Endothelial cell (in vitro differentiated cells): ENCODE measurements at regions not wholly inside any gene's neighbourhood (a gene's known extent, or its start where the extent isn't known, plus 50 kb on each side); places are given as distances from the start of the nearest gene placed in this dataset.

Experiments
- DNase-seq: peaks from one replicate; pipeline ENCODE4 v3.0.0; 2021; ENCODE audit warnings: low spot score
- H3K27ac Mint-ChIP-seq: one replicate; pipeline ENCODE4 v1.8.0; 2021; ENCODE audit warnings: mixed read lengths, inconsistent platforms; ENCODE audit not compliant: unreplicated experiment
- H3K27me3 Mint-ChIP-seq: one replicate; pipeline ENCODE4 v1.8.0; 2021; ENCODE audit warnings: mild to moderate bottlenecking, moderate library complexity, mixed read lengths, inconsistent platforms; ENCODE audit not compliant: unreplicated experiment
- H3K36me3 Mint-ChIP-seq: one replicate; pipeline ENCODE4 v1.8.0; 2021; ENCODE audit warnings: mild to moderate bottlenecking, low read depth, mixed read lengths, inconsistent platforms; ENCODE audit not compliant: unreplicated experiment
- H3K4me1 Mint-ChIP-seq: one replicate; pipeline ENCODE4 v1.8.0; 2021; ENCODE audit warnings: mild to moderate bottlenecking, mixed read lengths, inconsistent platforms; ENCODE audit not compliant: unreplicated experiment
- H3K4me3 Mint-ChIP-seq: one replicate; pipeline ENCODE4 v1.8.0; 2021; ENCODE audit warnings: mild to moderate bottlenecking, mixed read lengths, inconsistent platforms; ENCODE audit not compliant: unreplicated experiment
- H3K9me3 Mint-ChIP-seq: one replicate; pipeline ENCODE4 v1.8.0; 2021; ENCODE audit warnings: mixed read lengths, inconsistent platforms; ENCODE audit not compliant: unreplicated experiment
- TF ChIP-seq, protein P1 (sequence below): fragments of 200-600 bp; sonication (generic); IDR thresholded peaks from one replicate; pipeline ENCODE4 v1.5.0; 2021; ENCODE audit warnings: antibody characterized with exemption; ENCODE audit not compliant: unreplicated experiment

DNA sequence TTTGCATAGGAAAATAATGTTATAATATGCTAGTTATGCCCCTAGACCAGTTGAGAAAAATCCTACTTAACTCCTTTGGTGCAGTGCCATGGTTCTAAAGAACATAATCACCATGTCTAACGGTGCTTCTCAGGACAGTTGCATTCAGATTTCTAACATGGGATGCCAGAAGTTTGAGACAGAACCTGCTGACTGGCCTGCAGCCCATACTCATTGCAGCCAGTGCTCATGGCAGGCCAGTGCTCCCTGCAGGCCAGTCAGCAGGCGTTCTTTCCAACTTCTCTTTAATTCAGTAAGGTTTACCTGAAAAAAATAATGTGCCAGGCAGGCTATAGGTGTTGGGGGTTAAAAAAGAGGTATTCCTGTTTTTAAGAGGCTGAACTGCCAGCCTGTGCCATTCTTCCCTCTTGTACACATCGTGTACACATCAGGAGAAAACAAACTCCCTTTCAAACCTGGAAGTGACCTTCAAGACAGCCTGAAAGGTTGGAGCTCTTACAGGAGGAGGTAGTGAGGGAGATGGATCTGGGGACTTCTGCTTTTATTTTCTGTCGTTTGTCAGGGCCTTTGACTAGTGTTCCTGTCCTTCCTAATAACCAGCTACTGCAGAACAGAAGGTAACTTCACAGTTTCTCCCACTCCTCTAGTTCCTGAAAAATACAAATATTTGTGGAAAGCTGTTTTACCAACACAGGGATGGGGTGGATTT is 146.0 kb upstream of the MAGI3 start:
- H3K4me3 Mint-ChIP-seq: no peak overlapping the region
- H3K9me3 Mint-ChIP-seq: no peaks in the 10 kb centered on the region
- no peaks in the 10 kb centered on the region for H3K36me3 Mint-ChIP-seq
- peaks cover 7% of the 10 kb centered on the region for H3K4me1 Mint-ChIP-seq
- DNase-seq: no peak
- TF ChIP-seq, protein P1, sequence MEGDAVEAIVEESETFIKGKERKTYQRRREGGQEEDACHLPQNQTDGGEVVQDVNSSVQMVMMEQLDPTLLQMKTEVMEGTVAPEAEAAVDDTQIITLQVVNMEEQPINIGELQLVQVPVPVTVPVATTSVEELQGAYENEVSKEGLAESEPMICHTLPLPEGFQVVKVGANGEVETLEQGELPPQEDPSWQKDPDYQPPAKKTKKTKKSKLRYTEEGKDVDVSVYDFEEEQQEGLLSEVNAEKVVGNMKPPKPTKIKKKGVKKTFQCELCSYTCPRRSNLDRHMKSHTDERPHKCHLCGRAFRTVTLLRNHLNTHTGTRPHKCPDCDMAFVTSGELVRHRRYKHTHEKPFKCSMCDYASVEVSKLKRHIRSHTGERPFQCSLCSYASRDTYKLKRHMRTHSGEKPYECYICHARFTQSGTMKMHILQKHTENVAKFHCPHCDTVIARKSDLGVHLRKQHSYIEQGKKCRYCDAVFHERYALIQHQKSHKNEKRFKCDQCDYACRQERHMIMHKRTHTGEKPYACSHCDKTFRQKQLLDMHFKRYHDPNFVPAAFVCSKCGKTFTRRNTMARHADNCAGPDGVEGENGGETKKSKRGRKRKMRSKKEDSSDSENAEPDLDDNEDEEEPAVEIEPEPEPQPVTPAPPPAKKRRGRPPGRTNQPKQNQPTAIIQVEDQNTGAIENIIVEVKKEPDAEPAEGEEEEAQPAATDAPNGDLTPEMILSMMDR: no peak
- no peaks in the 10 kb centered on the region for H3K27me3 Mint-ChIP-seq
- H3K27ac Mint-ChIP-seq: no peak overlapping the region

DNA sequence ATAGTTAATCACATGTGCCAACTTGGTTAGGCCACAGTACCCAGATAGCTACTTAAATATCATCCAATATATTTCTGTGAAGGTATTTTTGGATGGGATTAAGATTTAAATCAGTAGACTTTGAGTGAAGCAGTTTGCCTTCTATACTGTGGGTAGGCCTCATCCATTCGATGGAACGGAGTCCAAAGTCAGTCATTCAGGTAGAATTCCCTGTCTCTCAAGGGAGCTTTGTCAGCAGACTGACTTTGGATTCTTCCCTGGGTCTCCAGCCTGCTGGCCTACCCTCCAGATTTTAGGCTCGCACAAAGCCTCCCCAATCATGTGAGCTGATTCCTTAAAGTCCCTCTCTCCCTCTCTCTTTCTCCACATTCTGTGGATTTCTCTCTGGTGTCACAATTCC is 145.1 kb upstream of the MAGI3 start:
- DNase-seq: no peak
- Mint-ChIP-seq H3K27me3 (no peaks in the 10 kb centered on the region), H3K27ac (no peak overlapping the region), H3K9me3 (no peaks in the 10 kb centered on the region), H3K4me3 (no peak overlapping the region), H3K36me3 (no peaks in the 10 kb centered on the region), H3K4me1 (peaks cover 9% of the 10 kb centered on the region)
- TF ChIP-seq, protein P1: no peak

DNA sequence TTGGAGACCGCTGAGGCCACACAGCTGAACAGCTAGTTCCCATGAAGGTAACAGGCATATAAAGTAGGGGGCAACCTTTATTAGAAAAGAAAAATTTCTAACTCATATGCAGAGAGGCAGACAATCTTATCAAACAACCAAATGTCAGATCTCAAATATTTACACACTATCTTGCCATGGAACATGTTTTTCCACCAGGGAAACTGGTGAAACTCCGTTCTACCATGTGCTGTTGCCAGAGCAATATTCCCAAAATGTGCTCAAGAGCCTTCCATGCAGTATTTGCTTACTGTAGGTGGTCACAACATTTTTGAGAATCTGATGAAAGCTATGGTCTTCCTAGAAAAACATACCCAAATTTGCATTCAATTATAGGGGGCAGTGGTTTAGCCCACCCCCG is 143.4 kb upstream of the MAGI3 start:
- Mint-ChIP-seq H3K36me3 (no peaks in the 10 kb centered on the region), H3K27me3 (no peaks in the 10 kb centered on the region), H3K9me3 (no peaks in the 10 kb centered on the region), H3K27ac (no peak overlapping the region), H3K4me3 (no peak overlapping the region), H3K4me1 (peaks cover 9% of the 10 kb centered on the region)
- DNase-seq: no peak
- TF ChIP-seq, protein P1: no peak

DNA sequence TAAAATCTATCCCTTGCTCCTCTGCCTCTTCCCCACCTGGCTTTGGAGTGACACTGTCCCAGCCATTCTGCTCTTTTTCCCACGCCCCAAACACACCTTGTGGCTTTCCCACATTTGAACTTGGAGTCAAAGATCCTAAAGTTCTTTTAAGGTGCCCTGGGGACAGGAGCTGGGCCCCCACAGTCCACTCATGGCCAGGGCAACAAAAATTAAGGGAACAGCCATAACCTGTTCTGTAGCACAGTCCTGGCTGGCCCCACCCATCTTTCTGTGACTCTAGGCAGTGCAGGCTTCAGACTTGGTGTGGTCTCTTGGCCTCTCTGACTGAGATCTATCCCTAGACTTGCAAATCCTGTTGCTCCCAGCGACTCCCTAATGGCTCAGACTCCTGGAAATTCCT is 143.0 kb upstream of the MAGI3 start:
- Mint-ChIP-seq H3K27me3 (peaks cover 1% of the 10 kb centered on the region), H3K36me3 (no peaks in the 10 kb centered on the region), H3K4me3 (no peak overlapping the region), H3K9me3 (no peaks in the 10 kb centered on the region), H3K4me1 (peaks cover 12% of the 10 kb centered on the region), H3K27ac (no peak overlapping the region)
- TF ChIP-seq, protein P1: no peak
- no peak for DNase-seq

DNA sequence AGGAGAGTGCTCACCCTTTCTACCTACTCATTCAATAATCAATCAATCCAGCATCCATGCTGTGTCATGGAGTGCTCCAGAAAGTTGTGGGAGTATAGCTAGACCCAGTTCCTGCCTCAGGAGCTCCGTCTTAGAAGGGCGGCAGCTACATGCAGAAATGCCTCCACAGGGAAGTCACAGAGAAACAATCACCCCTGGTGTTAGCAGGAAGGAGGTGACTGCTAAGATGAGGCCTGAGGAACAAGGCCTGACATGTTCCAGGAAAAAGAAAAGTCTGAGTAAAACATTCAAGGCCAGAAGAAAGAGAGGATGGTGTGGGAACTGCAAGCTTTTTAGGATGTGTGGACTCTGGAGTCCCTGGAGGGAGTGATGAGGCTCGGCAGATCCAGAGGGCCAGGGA is 142.5 kb upstream of the MAGI3 start:
- Mint-ChIP-seq H3K4me1 (peaks cover 14% of the 10 kb centered on the region), H3K9me3 (no peaks in the 10 kb centered on the region), H3K27me3 (peaks cover 3% of the 10 kb centered on the region), H3K27ac (no peak overlapping the region), H3K4me3 (no peak overlapping the region), H3K36me3 (no peaks in the 10 kb centered on the region)
- DNase-seq: no peak
- TF ChIP-seq, protein P1: no peak
